ENCODE measurements at regions not wholly inside any gene's neighbourhood (a gene's known extent, or its start where the extent isn't known, plus 50 kb on each side); places are given as distances from the start of the nearest gene placed in this dataset.

DNA sequence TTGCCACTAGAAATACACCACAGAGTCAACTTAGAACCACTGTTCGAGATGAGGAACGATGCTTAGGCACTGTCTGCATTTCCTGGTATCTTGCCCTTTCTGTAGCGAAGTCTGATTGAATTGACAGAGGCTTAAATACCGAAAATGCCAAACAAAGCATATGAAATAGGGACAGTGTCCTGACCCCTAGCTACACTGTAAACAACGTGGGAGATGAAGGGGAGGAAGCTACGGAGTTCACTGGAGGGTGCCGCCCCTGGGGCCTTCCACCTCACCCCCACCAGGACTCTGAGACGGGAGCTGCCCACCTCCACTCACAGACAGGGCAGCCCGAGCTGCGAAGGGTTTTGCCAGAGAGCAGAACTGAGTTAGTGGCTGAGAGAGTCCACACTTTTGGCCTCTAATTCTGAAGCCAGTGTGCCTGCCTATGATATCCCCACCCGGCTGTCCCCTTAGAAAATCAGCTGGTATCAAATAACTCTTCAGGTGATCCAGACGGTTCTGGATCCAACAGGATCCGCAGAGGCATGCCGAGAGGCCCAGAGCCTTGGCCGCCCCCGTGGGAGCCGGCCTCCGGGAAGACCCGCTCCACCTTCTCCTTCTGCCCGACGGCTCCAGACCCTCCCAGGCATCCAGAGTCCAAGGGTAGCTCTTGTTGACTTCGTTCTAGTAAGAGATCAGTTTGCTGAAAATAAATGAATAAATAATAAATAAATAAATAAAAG, 230.7 kb upstream of the DIO3 start:
- no peak for DNase-seq (ENCODE audit: low spot score)

DNA sequence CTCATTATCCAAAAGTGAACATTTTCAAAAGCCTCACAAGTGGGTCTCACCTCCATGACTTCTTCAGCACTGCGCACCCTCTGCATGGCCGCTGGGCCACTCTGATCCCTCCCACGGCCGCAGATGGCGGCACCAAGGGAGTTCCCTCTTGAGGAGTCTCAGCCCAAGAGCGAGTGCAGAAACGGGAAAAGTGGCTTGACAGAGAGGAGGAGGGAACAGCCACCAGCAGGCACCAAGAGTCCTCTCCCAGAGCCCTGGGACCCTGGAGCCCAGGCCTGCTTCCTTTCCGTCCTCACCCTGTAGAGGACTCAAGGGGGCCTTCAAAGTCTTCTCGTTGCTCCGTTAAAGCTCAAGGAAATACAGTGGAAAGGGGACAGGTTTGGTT, 230.2 kb upstream of the DIO3 start:
- no peak for DNase-seq (ENCODE audit: low spot score)

- no peak for DNase-seq (ENCODE audit: low spot score)
Observed at GRCh38 chr14:101331661-101332169, 229.6 kb upstream of the DIO3 start.

GRCh38 chr14:101332281-101332680, 229.0 kb upstream of the DIO3 start:
- DNase-seq (ENCODE audit: low spot score): no peak

DNA sequence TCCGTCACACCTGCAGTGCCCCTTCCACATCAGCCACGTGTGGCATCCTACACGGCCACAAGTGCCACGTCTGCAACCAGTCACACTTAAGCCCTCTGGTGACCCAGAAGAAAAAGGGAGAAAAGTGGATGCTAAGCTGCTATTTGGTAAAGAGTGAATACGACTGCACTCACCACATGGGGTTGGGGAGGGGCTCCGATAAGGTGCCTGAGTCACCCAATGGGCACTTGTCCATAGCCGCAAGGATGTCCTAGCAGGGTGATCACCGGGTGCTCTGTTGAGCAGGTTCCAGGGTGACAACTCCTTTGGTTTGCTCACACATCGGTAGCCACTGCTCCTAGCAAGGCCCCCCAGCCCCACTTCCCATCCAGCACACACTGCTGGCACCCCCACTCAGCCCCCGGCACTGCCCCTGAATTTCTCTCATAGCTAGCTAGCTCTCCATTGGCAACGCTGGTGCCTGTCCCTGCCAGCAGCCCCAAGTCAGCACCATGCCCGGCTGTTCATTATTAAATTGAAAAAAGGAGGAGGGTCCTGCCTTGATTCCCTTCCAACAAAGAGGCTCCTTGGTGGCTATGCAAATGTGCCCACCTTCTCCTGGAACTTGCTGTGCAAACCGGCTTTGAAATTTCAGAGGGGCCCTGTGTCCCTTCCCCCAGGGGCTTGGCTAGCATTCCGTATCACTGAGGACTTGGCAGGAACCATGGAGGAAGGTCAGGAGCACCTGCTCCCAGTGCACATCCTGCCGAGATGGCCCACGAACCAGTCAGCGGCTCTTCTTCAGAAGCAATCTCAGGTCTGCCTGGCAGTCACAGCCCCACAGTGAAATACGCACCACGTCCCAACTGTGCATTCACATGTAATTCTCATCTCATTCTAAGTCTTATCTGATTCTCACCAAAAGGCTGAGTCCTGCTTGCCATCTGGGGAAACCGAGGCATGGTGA, 227.7 kb upstream of the DIO3 start:
- DNase-seq (ENCODE audit: low spot score): no peak

GRCh38 chr14:101334656-101335055, 226.6 kb upstream of the DIO3 start:
- DNase-seq (ENCODE audit: low spot score): no peak

DNA sequence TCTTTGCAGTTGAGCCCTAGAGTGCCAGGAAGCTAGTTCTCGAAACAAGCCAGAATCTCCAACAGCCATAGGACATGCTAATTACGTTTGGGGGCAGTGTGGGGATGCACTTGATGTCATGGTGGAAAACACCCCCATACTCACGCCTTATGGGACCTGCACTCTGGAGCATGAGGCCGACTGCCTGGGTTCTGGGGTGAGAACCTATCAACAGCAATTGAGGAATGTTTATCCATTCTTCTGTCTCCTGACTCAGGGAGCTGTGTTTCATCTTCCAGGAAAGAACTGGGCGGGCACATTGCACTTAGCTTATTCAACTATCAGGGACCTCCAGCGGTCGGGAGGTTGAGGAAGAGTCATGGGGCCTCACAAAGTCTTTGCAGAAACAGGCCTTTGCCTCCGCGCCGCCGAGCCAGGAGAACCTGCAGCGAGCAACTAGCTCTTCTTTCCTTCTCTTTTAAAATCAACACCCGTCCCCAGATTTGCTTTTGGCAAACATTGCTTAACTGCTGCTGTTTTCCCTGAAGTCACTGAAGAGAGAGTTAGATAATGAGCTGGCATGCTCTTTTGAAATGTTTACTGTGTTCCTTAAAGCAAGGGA, 226.1 kb upstream of the DIO3 start:
- DNase-seq (ENCODE audit: low spot score): no peak

- no peak for DNase-seq (ENCODE audit: low spot score)
Observed at GRCh38 chr14:101336183-101336582, 225.1 kb upstream of the DIO3 start.

GRCh38 chr14:101337053-101337452, 224.2 kb upstream of the DIO3 start:
- DNase-seq (ENCODE audit: low spot score): no peak

GRCh38 chr14:101340556-101340955, 220.7 kb upstream of the DIO3 start:
- DNase-seq (ENCODE audit: low spot score): no peak

GRCh38 chr14:101347893-101348777, 213.2 kb upstream of the DIO3 start:
- DNase-seq (ENCODE audit: low spot score): no peak

GRCh38 chr14:101349108-101349507, 212.2 kb upstream of the DIO3 start:
- no peak for DNase-seq (ENCODE audit: low spot score)

DNA sequence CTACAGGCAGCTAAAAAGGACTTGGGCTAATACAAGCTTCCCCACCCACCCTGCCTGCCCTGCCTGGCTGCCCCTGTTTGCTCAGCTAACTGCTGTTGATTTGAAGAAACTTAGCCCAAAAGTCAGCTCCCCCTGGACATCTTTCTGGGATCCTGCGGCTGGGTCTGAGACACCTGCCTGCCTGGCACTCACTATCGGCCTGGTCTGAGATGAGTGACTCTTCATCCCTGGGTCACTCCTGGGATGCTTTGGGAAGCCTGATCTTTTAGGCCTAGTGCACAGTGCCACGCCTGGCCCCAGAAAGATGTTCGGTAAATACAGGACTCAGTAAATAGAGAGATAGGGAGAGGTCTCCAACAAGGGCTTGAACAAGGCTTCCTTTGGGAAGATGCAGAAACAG, 211.3 kb upstream of the DIO3 start:
- no peak for DNase-seq (ENCODE audit: low spot score)

GRCh38 chr14:101350691-101351090, 210.6 kb upstream of the DIO3 start:
- DNase-seq (ENCODE audit: low spot score): no peak

GRCh38 chr14:101351146-101351545, 210.1 kb upstream of the DIO3 start:
- no peak for DNase-seq (ENCODE audit: low spot score)

GRCh38 chr14:101351769-101352168, 209.5 kb upstream of the DIO3 start:
- DNase-seq (ENCODE audit: low spot score): no peak

DNA sequence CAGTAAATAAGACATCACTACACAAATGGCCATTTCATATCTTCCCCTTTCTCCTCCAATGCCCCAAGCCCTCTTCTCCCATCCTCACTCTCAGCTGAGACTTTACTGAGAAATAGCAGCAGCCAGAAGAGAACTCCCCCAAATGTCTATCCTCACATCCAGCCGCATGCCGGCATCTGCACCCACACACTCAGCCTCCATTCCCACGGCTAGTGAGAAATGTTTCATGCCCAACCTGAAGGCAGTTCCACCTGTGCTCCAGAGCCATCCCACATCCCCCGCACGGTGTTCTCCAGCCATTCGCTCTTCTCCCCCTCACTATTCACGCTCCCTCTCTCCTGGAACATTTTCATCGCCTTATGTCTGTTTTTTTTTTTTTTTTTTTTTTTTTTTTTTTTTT, 208.7 kb upstream of the DIO3 start:
- DNase-seq (ENCODE audit: low spot score): no peak

DNA sequence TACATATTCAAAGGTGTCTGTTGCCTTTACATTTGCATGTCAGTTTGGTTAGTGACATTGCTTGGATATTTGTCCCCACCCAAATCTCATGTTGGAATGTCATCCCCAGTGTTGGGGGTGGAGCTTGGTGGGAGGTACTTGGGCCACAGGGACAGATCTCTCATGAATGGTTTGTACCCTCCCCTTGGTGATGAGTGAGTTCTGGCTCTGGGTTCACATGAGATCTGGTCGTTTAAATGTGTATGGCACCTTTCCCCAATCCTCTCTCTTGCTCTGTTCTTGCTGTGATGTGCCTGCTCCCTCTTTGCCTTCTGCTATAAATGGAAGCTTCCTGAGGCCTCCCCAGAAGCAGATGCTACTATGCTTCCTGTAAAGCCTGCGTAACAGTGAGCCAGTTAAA, 207.9 kb upstream of the DIO3 start:
- no peak for DNase-seq (ENCODE audit: low spot score)

DNA sequence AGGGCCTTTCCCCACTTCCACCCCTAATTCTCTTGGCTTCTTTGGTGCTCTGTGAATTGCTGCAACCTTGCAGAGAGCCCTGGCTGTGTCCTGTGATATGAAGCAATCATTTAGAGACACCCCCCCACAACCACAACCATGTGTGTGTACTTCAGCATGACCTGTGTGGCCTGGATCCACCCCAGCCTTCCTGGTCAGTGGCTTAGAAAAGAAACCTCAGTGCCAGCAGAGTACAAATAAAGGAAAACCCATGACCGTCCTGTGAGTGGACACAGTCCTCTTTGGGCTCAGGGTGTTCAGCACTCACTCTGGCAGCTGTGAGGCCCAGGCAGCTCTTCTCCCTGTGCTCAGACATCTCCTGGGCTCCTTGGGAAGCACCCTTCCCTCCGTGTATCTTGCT, 206.6 kb upstream of the DIO3 start:
- DNase-seq (ENCODE audit: low spot score): no peak

DNA sequence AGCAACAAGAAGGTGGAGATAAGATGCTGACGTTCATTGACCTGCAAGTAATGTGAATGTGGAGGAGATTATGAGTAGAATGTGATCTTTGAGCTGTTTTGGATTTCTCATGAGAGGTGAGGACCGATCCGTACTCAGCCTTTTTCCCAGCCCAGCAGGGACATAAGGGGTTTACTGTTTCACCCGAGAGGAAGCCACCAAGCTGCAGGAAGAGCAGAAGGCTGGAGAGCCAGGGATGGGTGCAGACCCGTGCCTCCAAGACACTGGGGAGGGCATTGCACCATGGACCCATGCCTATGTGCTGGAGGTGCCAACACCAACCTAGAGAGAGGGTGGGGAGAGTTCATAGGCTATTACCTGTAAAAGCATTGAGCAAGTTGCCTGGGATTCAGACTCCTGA, 206.0 kb upstream of the DIO3 start:
- DNase-seq (ENCODE audit: low spot score): no peak

DNA sequence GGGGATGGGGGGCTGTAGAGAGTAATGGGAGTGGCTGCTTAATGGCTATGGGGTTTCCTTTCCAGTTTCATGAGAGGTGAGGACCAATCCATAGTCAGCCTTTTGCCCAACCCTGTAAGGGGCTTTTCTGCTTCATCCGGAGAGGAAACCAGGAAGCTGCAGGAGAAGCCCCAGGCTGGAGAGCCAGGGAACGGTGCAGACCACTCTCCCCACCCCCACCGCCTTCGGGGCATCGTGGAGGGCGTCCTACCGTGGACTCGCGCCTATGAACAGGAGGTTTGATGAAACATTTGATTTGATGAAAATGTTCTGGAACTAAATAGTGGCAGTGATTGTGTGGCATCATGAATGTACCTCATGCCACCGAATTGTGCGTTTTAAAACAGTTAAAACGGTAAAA, 204.3 kb upstream of the DIO3 start:
- no peak for DNase-seq (ENCODE audit: low spot score)

Data from hematopoietic multipotent progenitor cell treated with erythropoietin and hydrocortisone succinate and interleukin-3 and kit ligand, for 15 days (in vitro differentiated cells).